ENCODE measurements at regions not wholly inside any gene's neighbourhood (a gene's known extent, or its start where the extent isn't known, plus 50 kb on each side); places are given as distances from the start of the nearest gene placed in this dataset.
"Not testable (repeated sequence)": the region's sequence is repeated elsewhere in the genome, so short reads cannot be mapped to it uniquely, and the experiment has no call there.

- H3K9me3 Mint-ChIP-seq, result no peaks in the 10 kb centered on the region
- no peaks in the 10 kb centered on the region for H3K4me1 Mint-ChIP-seq
- no peaks in the 10 kb centered on the region for H3K36me3 Mint-ChIP-seq (ENCODE audit: low read depth)
- H3K27ac Mint-ChIP-seq, result no peak overlapping the region
- H3K4me3 Mint-ChIP-seq, result no peak overlapping the region
- ATAC-seq (no peak), DNase-seq (no peak)
- peaks cover 2% of the 10 kb centered on the region for H3K27me3 Mint-ChIP-seq
Measured at GRCh38 chr4:57355101-57355665, 245.0 kb upstream of the IGFBP7 start.

- Mint-ChIP-seq H3K9me3 (no peaks in the 10 kb centered on the region), H3K4me1 (no peaks in the 10 kb centered on the region), H3K4me3 (no peak overlapping the region), H3K27me3 (no peaks in the 10 kb centered on the region), H3K27ac (no peak overlapping the region), H3K36me3 (ENCODE audit: low read depth) (no peaks in the 10 kb centered on the region)
- DNase-seq (no peak), ATAC-seq (no peak)
Measured at GRCh38 chr4:57351731-57352130, 241.5 kb upstream of the IGFBP7 start.

GRCh38 chr4:57344296-57344695 is 234.1 kb upstream of the IGFBP7 start:
- no peaks in the 10 kb centered on the region for H3K4me1 Mint-ChIP-seq
- DNase-seq (no peak), ATAC-seq (no peak)
- no peak overlapping the region for H3K4me3 Mint-ChIP-seq
- no peak overlapping the region for H3K27ac Mint-ChIP-seq
- no peaks in the 10 kb centered on the region for H3K36me3 Mint-ChIP-seq (ENCODE audit: low read depth)
- no peaks in the 10 kb centered on the region for H3K9me3 Mint-ChIP-seq
- H3K27me3 Mint-ChIP-seq, result no peaks in the 10 kb centered on the region

GRCh38 chr4:57342411-57342810 is 232.2 kb upstream of the IGFBP7 start:
- Mint-ChIP-seq H3K4me3 (no peak overlapping the region), H3K9me3 (no peaks in the 10 kb centered on the region), H3K36me3 (ENCODE audit: low read depth) (no peaks in the 10 kb centered on the region), H3K27me3 (no peaks in the 10 kb centered on the region), H3K4me1 (no peaks in the 10 kb centered on the region), H3K27ac (no peak overlapping the region)
- DNase-seq, result no peak
- ATAC-seq, result no peak

- ATAC-seq; H3K4me1 Mint-ChIP-seq; H3K27me3 Mint-ChIP-seq; H3K9me3 Mint-ChIP-seq; H3K4me3 Mint-ChIP-seq; H3K36me3 Mint-ChIP-seq (ENCODE audit: low read depth); H3K27ac Mint-ChIP-seq; DNase-seq: not testable (repeated sequence)
Measured at GRCh38 chr4:57338861-57339260, 228.7 kb upstream of the IGFBP7 start.

GRCh38 chr4:57333684-57334083 is 223.5 kb upstream of the IGFBP7 start:
- DNase-seq (no peak), ATAC-seq (no peak)
- no peaks in the 10 kb centered on the region for H3K27me3 Mint-ChIP-seq
- no peak overlapping the region for H3K4me3 Mint-ChIP-seq
- no peaks in the 10 kb centered on the region for H3K36me3 Mint-ChIP-seq (ENCODE audit: low read depth)
- no peaks in the 10 kb centered on the region for H3K9me3 Mint-ChIP-seq
- no peaks in the 10 kb centered on the region for H3K4me1 Mint-ChIP-seq
- no peak overlapping the region for H3K27ac Mint-ChIP-seq

GRCh38 chr4:57331959-57332358 is 221.8 kb upstream of the IGFBP7 start:
- DNase-seq, result no peak
- H3K4me3 Mint-ChIP-seq, result no peak overlapping the region
- no peaks in the 10 kb centered on the region for H3K4me1 Mint-ChIP-seq
- no peaks in the 10 kb centered on the region for H3K36me3 Mint-ChIP-seq (ENCODE audit: low read depth)
- no peak overlapping the region for H3K27ac Mint-ChIP-seq
- ATAC-seq, result no peak
- H3K9me3 Mint-ChIP-seq, result no peaks in the 10 kb centered on the region
- no peaks in the 10 kb centered on the region for H3K27me3 Mint-ChIP-seq

- Mint-ChIP-seq H3K36me3 (ENCODE audit: low read depth) (no peaks in the 10 kb centered on the region), H3K9me3 (no peaks in the 10 kb centered on the region), H3K27me3 (no peaks in the 10 kb centered on the region), H3K4me3 (no peak overlapping the region), H3K4me1 (no peaks in the 10 kb centered on the region), H3K27ac (no peak overlapping the region)
- DNase-seq (no peak), ATAC-seq (no peak)
Measured at GRCh38 chr4:57329279-57329678, 219.1 kb upstream of the IGFBP7 start.

- H3K4me1 Mint-ChIP-seq, result no peaks in the 10 kb centered on the region
- H3K27ac Mint-ChIP-seq, result no peak overlapping the region
- H3K36me3 Mint-ChIP-seq (ENCODE audit: low read depth), result no peaks in the 10 kb centered on the region
- ATAC-seq (no peak), DNase-seq (no peak)
- no peaks in the 10 kb centered on the region for H3K9me3 Mint-ChIP-seq
- H3K27me3 Mint-ChIP-seq, result peaks cover 2% of the 10 kb centered on the region
- no peak overlapping the region for H3K4me3 Mint-ChIP-seq
Measured at GRCh38 chr4:57324673-57325307, 214.6 kb upstream of the IGFBP7 start.

GRCh38 chr4:57320849-57321248 is 210.7 kb upstream of the IGFBP7 start:
- no peak overlapping the region for H3K27ac Mint-ChIP-seq
- no peak for DNase-seq
- no peak overlapping the region for H3K4me3 Mint-ChIP-seq
- ATAC-seq, result no peak
- no peaks in the 10 kb centered on the region for H3K9me3 Mint-ChIP-seq
- peaks cover 2% of the 10 kb centered on the region for H3K27me3 Mint-ChIP-seq
- no peaks in the 10 kb centered on the region for H3K4me1 Mint-ChIP-seq
- no peaks in the 10 kb centered on the region for H3K36me3 Mint-ChIP-seq (ENCODE audit: low read depth)

- Mint-ChIP-seq H3K27me3 (peaks cover 2% of the 10 kb centered on the region), H3K9me3 (no peaks in the 10 kb centered on the region), H3K36me3 (ENCODE audit: low read depth) (no peaks in the 10 kb centered on the region), H3K4me3 (no peak overlapping the region), H3K27ac (no peak overlapping the region), H3K4me1 (no peaks in the 10 kb centered on the region)
- no peak for DNase-seq
- no peak for ATAC-seq
Measured at GRCh38 chr4:57320217-57320616, 210.0 kb upstream of the IGFBP7 start.

- H3K9me3 Mint-ChIP-seq, result no peaks in the 10 kb centered on the region
- DNase-seq (no peak), ATAC-seq (no peak)
- no peak overlapping the region for H3K4me3 Mint-ChIP-seq
- H3K36me3 Mint-ChIP-seq (ENCODE audit: low read depth), result no peaks in the 10 kb centered on the region
- H3K27me3 Mint-ChIP-seq, result peaks cover 2% of the 10 kb centered on the region
- no peaks in the 10 kb centered on the region for H3K4me1 Mint-ChIP-seq
- no peak overlapping the region for H3K27ac Mint-ChIP-seq
Measured at GRCh38 chr4:57318703-57319102, 208.5 kb upstream of the IGFBP7 start.

- H3K4me1 Mint-ChIP-seq, result no peaks in the 10 kb centered on the region
- DNase-seq, result no peak
- peaks cover 2% of the 10 kb centered on the region for H3K27me3 Mint-ChIP-seq
- H3K9me3 Mint-ChIP-seq, result no peaks in the 10 kb centered on the region
- H3K4me3 Mint-ChIP-seq, result no peak overlapping the region
- no peaks in the 10 kb centered on the region for H3K36me3 Mint-ChIP-seq (ENCODE audit: low read depth)
- H3K27ac Mint-ChIP-seq, result no peak overlapping the region
- ATAC-seq, result no peak
Measured at GRCh38 chr4:57314636-57315035, 204.5 kb upstream of the IGFBP7 start.

- Mint-ChIP-seq H3K4me1 (no peaks in the 10 kb centered on the region), H3K27me3 (peaks cover 2% of the 10 kb centered on the region), H3K36me3 (ENCODE audit: low read depth) (no peaks in the 10 kb centered on the region), H3K9me3 (no peaks in the 10 kb centered on the region), H3K4me3 (no peak overlapping the region), H3K27ac (no peak overlapping the region)
- DNase-seq, result no peak
- ATAC-seq, result no peak
Measured at GRCh38 chr4:57312296-57312695, 202.1 kb upstream of the IGFBP7 start.

- H3K4me1 Mint-ChIP-seq, result no peaks in the 10 kb centered on the region
- H3K9me3 Mint-ChIP-seq, result no peaks in the 10 kb centered on the region
- H3K27me3 Mint-ChIP-seq, result peaks cover 2% of the 10 kb centered on the region
- no peaks in the 10 kb centered on the region for H3K36me3 Mint-ChIP-seq (ENCODE audit: low read depth)
- H3K4me3 Mint-ChIP-seq, result no peak overlapping the region
- DNase-seq (no peak), ATAC-seq (no peak)
- H3K27ac Mint-ChIP-seq, result no peak overlapping the region
Measured at GRCh38 chr4:57309658-57310057, 199.5 kb upstream of the IGFBP7 start.

- no peaks in the 10 kb centered on the region for H3K36me3 Mint-ChIP-seq (ENCODE audit: low read depth)
- H3K4me3 Mint-ChIP-seq, result no peak overlapping the region
- H3K27ac Mint-ChIP-seq, result no peak overlapping the region
- no peak for ATAC-seq
- no peaks in the 10 kb centered on the region for H3K9me3 Mint-ChIP-seq
- no peak for DNase-seq
- H3K27me3 Mint-ChIP-seq, result peaks cover 2% of the 10 kb centered on the region
- no peaks in the 10 kb centered on the region for H3K4me1 Mint-ChIP-seq
Measured at GRCh38 chr4:57308301-57308700, 198.1 kb upstream of the IGFBP7 start.

Measured in activated naive CD8-positive, alpha-beta T cell treated with anti-CD3 and anti-CD28 coated beads, Interleukin-2, amount 50 U/mL, for 24 hours (primary cell).